ENCODE measurements at regions not wholly inside any gene's neighbourhood (a gene's known extent, or its start where the extent isn't known, plus 50 kb on each side); places are given as distances from the start of the nearest gene placed in this dataset.

DNA sequence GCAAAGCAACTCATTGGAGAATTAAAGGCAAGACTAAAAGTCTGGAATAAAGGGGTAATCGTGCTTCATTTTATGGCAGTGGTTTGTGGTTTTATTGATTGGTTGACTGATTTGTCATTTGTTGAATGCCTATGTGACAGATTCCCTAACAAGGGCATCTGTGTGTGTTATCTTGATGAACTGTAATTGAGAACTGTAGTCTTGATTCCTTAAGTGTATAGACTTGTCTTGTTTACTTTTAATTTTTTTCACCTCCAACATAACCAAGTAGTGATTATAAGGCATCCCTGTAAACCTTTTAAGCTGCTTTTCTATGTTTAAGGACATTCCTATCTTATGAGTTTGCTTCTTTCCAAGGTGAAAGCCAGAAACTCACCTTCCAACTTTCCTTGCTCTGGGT, 216.0 kb upstream of the TAPT1 start:
- no peak for DNase-seq (ENCODE audit: extremely low spot score, unreplicated experiment)
- no peaks in the 10 kb centered on the region for H3K9me3 Mint-ChIP-seq (ENCODE audit: unreplicated experiment)
- no peaks in the 10 kb centered on the region for H3K36me3 Mint-ChIP-seq (ENCODE audit: unreplicated experiment)
- H3K27me3 Mint-ChIP-seq (ENCODE audit: unreplicated experiment): no peaks in the 10 kb centered on the region
- H3K4me1 Mint-ChIP-seq (ENCODE audit: unreplicated experiment): no peaks in the 10 kb centered on the region
- no peak overlapping the region for H3K4me3 Mint-ChIP-seq (ENCODE audit: unreplicated experiment)
- TF ChIP-seq, protein P1, sequence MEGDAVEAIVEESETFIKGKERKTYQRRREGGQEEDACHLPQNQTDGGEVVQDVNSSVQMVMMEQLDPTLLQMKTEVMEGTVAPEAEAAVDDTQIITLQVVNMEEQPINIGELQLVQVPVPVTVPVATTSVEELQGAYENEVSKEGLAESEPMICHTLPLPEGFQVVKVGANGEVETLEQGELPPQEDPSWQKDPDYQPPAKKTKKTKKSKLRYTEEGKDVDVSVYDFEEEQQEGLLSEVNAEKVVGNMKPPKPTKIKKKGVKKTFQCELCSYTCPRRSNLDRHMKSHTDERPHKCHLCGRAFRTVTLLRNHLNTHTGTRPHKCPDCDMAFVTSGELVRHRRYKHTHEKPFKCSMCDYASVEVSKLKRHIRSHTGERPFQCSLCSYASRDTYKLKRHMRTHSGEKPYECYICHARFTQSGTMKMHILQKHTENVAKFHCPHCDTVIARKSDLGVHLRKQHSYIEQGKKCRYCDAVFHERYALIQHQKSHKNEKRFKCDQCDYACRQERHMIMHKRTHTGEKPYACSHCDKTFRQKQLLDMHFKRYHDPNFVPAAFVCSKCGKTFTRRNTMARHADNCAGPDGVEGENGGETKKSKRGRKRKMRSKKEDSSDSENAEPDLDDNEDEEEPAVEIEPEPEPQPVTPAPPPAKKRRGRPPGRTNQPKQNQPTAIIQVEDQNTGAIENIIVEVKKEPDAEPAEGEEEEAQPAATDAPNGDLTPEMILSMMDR (IDR thresholded peaks at IDR 0.05): no peak
- H3K27ac Mint-ChIP-seq (ENCODE audit: unreplicated experiment): no peak overlapping the region

DNA sequence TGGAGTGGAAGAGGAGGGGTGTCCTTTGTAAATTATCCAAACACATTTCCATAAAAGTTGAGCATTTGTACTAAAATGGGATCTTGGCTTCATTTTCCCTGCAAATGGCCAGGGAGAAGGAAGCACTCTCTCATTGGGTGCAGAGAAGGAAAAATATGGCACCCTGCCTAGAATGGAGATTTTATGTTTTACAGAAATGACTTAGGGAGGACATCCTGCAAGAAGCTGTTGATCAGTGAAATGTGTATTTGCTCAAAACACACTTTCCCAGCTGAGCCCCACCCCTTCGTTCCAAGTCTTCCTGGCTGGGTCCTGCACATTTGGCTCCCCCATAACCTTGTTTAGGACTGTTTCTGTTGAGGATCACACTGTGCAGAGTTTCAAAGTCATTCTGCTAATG, 213.5 kb upstream of the TAPT1 start:
- H3K36me3 Mint-ChIP-seq (ENCODE audit: unreplicated experiment): no peaks in the 10 kb centered on the region
- no peak overlapping the region for H3K4me3 Mint-ChIP-seq (ENCODE audit: unreplicated experiment)
- no peak overlapping the region for H3K27ac Mint-ChIP-seq (ENCODE audit: unreplicated experiment)
- no peaks in the 10 kb centered on the region for H3K4me1 Mint-ChIP-seq (ENCODE audit: unreplicated experiment)
- no peaks in the 10 kb centered on the region for H3K9me3 Mint-ChIP-seq (ENCODE audit: unreplicated experiment)
- no peaks in the 10 kb centered on the region for H3K27me3 Mint-ChIP-seq (ENCODE audit: unreplicated experiment)
- TF ChIP-seq, protein P1 (IDR thresholded peaks at IDR 0.05): no peak
- DNase-seq (ENCODE audit: extremely low spot score, unreplicated experiment): no peak

- no peaks in the 10 kb centered on the region for H3K27me3 Mint-ChIP-seq (ENCODE audit: unreplicated experiment)
- H3K36me3 Mint-ChIP-seq (ENCODE audit: unreplicated experiment): no peaks in the 10 kb centered on the region
- DNase-seq (ENCODE audit: extremely low spot score, unreplicated experiment): no peak
- TF ChIP-seq, protein P1 (IDR thresholded peaks at IDR 0.05): no peak
- H3K4me1 Mint-ChIP-seq (ENCODE audit: unreplicated experiment): no peaks in the 10 kb centered on the region
- no peak overlapping the region for H3K4me3 Mint-ChIP-seq (ENCODE audit: unreplicated experiment)
- no peaks in the 10 kb centered on the region for H3K9me3 Mint-ChIP-seq (ENCODE audit: unreplicated experiment)
- no peak overlapping the region for H3K27ac Mint-ChIP-seq (ENCODE audit: unreplicated experiment)
These were observed 212.7 kb upstream of the TAPT1 start for GRCh38 chr4:16438986-16439385.

- H3K9me3 Mint-ChIP-seq (ENCODE audit: unreplicated experiment): no peaks in the 10 kb centered on the region
- H3K27me3 Mint-ChIP-seq (ENCODE audit: unreplicated experiment): no peaks in the 10 kb centered on the region
- no peaks in the 10 kb centered on the region for H3K4me1 Mint-ChIP-seq (ENCODE audit: unreplicated experiment)
- H3K4me3 Mint-ChIP-seq (ENCODE audit: unreplicated experiment): no peak overlapping the region
- DNase-seq (ENCODE audit: extremely low spot score, unreplicated experiment): no peak
- TF ChIP-seq, protein P1 (IDR thresholded peaks at IDR 0.05): no peak
- H3K36me3 Mint-ChIP-seq (ENCODE audit: unreplicated experiment): no peaks in the 10 kb centered on the region
- H3K27ac Mint-ChIP-seq (ENCODE audit: unreplicated experiment): no peak overlapping the region
These were observed 211.6 kb upstream of the TAPT1 start for GRCh38 chr4:16437836-16438235.

GRCh38 chr4:16431866-16432265, 205.6 kb upstream of the TAPT1 start:
- H3K9me3 Mint-ChIP-seq (ENCODE audit: unreplicated experiment): no peaks in the 10 kb centered on the region
- H3K27me3 Mint-ChIP-seq (ENCODE audit: unreplicated experiment): no peaks in the 10 kb centered on the region
- TF ChIP-seq, protein P1 (IDR thresholded peaks at IDR 0.05): no peak
- DNase-seq (ENCODE audit: extremely low spot score, unreplicated experiment): no peak
- no peaks in the 10 kb centered on the region for H3K4me1 Mint-ChIP-seq (ENCODE audit: unreplicated experiment)
- H3K27ac Mint-ChIP-seq (ENCODE audit: unreplicated experiment): no peak overlapping the region
- H3K4me3 Mint-ChIP-seq (ENCODE audit: unreplicated experiment): no peak overlapping the region
- H3K36me3 Mint-ChIP-seq (ENCODE audit: unreplicated experiment): no peaks in the 10 kb centered on the region

Data from osteocyte (in vitro differentiated cells).